ENCODE measurements at regions not wholly inside any gene's neighbourhood (a gene's known extent, or its start where the extent isn't known, plus 50 kb on each side); places are given as distances from the start of the nearest gene placed in this dataset.

GRCh38 chr14:45868863-45869262 is 615.9 kb upstream of the MIS18BP1 start:
- TF ChIP-seq ZFX (IDR thresholded peaks at IDR 0.05; ENCODE audit: borderline replicate concordance) (no peak), CTCF (IDR thresholded peaks at IDR 0.05) (no peak)

GRCh38 chr14:45868377-45868776 is 615.4 kb upstream of the MIS18BP1 start:
- no peak for TF ChIP-seq ZFX (IDR thresholded peaks at IDR 0.05; ENCODE audit: borderline replicate concordance)
- no peak overlapping the region for H3K27ac ChIP-seq

More at GRCh38 chr14:45868863-45869262, 615.9 kb upstream of the MIS18BP1 start:
- H3K27ac ChIP-seq, result no peak overlapping the region

DNA sequence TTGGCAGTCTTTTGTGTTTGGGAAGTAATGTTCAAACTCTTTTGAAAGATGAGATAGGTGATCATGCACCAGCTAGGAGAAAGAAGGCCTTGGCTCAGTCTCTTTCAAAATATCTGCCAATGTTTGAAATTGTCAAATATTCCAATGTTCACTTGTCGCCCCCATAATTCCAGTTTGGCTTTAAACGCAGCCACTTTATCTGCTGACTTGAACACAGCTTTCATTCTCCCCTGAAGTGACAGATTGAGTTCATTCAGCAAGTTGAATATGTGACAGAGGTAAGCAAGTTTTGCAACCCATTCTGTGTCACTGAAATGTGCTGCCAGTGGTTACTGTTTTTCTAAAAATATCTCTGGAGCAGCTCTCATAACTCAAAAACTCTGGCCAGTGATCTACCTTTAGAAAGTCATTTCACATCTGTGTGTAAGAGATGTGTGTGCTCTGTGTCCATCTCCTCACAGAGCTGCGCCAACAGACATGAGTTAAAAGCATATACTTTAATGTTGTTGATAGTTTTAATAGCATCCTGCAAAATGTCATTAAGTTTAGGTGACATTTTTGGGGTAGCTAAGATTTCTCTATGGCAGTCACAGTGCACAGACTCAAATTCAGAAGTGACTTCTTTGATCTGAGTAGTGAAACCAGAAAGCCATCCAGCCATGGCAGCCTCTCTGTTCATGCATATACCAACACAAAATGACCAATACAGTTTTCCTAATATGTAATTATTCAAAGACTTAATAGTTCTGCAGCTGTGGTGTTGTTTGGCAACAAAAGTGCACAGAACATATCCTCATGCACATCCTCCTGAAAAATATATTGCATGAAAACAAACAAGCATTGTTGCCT is 614.3 kb upstream of the MIS18BP1 start:
- TF ChIP-seq ZFX (IDR thresholded peaks at IDR 0.05; ENCODE audit: borderline replicate concordance) (no peak), CTCF (IDR thresholded peaks at IDR 0.05) (no peak)
- no peak overlapping the region for H3K27ac ChIP-seq

DNA sequence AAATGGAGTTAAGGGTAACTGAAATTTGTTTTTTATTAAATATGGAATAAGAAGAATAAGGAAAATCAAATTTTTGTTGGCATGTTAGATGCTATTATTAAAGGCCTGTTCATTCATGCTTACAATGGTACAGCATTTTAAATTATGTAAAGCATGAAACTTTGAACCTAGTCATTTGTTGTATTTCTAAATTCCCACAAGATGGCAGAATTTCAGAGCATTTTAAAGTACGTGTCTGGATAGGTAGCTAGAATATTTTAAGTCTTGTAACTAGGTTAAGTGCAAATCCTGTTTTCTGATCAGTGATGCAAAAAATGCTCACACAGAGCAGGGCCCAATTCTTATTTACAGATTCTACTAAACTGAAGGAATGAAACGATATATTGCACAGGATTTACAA is 585.6 kb upstream of the MIS18BP1 start:
- no peak overlapping the region for H3K27ac ChIP-seq
- TF ChIP-seq ZFX (IDR thresholded peaks at IDR 0.05; ENCODE audit: borderline replicate concordance) (no peak), CTCF (IDR thresholded peaks at IDR 0.05) (peak; percentile 44)

DNA sequence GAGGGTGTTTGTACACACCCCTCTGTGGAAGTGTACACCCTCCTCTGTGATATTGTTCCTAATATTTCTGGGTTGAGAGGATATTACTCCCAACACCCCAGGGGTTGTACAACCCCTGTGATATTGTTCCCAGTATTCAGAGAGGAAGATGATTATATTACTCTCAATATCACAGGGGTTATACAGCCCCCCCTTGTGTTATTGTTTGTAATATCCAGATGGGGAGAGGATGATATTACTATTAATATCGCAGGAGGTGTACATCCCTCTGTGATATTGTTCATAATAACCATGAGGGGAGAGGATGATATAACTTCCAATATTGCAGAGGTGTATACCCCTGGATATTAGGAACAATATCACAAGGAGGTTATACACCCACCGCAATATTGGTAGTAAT is 566.1 kb upstream of the MIS18BP1 start:
- TF ChIP-seq ZFX (IDR thresholded peaks at IDR 0.05; ENCODE audit: borderline replicate concordance) (no peak), CTCF (IDR thresholded peaks at IDR 0.05) (no peak)
- no peak overlapping the region for H3K27ac ChIP-seq

GRCh38 chr14:45811155-45811554 is 558.2 kb upstream of the MIS18BP1 start:
- no peak overlapping the region for H3K27ac ChIP-seq
- TF ChIP-seq ZFX (IDR thresholded peaks at IDR 0.05; ENCODE audit: borderline replicate concordance) (no peak), CTCF (IDR thresholded peaks at IDR 0.05) (no peak)

- peak overlapping the region; percentile 12; the same call in 1 of the 2 replicates for H3K27ac ChIP-seq
- no peak for TF ChIP-seq ZFX (IDR thresholded peaks at IDR 0.05; ENCODE audit: borderline replicate concordance)
- peak; percentile 24; the same call in 1 of the 2 replicates for TF ChIP-seq CTCF (IDR thresholded peaks at IDR 0.05)
These were observed 557.3 kb upstream of the MIS18BP1 start for GRCh38 chr14:45810152-45810872.

Measured in 22Rv1 (cell line).